Sigmoid colon (tissue), 3 donors: ENCODE measurements at regions not wholly inside any gene's neighbourhood (a gene's known extent, or its start where the extent isn't known, plus 50 kb on each side); places are given as distances from the start of the nearest gene placed in this dataset.

Experiments used
- POLR2A ChIP-seq, 2 donors: fragments of 450-650 bp; IDR thresholded peaks; one replicate each; pipeline ENCODE4 v1.6.1; 2016; ENCODE audit warnings: antibody characterized with exemption in 2 of 2, mild to moderate bottlenecking in 2 of 2, moderate library complexity in 2 of 2
- TF ChIP-seq, protein P1 (sequence below), 4 experiments: fragments of 450-650 bp in 3 of 4; fragments of 200-600 bp in 1 of 4; IDR thresholded peaks; one replicate each; pipeline ENCODE4 v1.5.1; 2016 to 2019; ENCODE audit warnings: antibody characterized with exemption in 4 of 4, mild to moderate bottlenecking in 3 of 4, moderate library complexity in 2 of 4

DNA sequence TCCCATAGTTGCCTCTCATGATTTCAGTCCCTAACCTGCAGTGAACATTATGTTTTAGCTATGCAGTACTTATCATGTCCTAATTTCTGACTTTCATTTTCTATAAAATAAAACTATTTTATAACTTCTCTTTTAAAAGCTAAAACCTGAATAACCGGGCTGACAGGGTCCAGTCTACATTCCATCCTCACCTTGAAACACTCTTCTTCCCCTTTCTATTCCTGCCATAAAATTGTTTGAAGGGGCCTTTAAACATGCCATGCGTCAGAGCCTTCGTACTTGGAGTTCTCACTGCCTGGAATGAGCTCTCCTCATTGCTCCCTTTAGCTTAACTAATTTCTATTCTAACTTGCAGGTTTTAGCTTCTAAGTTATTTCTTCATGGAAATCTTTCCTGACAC lies 143.0 kb upstream of the PRLR start:
- TF ChIP-seq, protein P1, sequence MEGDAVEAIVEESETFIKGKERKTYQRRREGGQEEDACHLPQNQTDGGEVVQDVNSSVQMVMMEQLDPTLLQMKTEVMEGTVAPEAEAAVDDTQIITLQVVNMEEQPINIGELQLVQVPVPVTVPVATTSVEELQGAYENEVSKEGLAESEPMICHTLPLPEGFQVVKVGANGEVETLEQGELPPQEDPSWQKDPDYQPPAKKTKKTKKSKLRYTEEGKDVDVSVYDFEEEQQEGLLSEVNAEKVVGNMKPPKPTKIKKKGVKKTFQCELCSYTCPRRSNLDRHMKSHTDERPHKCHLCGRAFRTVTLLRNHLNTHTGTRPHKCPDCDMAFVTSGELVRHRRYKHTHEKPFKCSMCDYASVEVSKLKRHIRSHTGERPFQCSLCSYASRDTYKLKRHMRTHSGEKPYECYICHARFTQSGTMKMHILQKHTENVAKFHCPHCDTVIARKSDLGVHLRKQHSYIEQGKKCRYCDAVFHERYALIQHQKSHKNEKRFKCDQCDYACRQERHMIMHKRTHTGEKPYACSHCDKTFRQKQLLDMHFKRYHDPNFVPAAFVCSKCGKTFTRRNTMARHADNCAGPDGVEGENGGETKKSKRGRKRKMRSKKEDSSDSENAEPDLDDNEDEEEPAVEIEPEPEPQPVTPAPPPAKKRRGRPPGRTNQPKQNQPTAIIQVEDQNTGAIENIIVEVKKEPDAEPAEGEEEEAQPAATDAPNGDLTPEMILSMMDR (IDR thresholded peaks at IDR 0.05): no peak
- no peak for TF ChIP-seq POLR2A (IDR thresholded peaks at IDR 0.05)
